SK-N-SH (cell line): ENCODE measurements at regions not wholly inside any gene's neighbourhood (a gene's known extent, or its start where the extent isn't known, plus 50 kb on each side); places are given as distances from the start of the nearest gene placed in this dataset.

ENCODE experiments used
- CTCF ChIA-PET: fragments of 300-600, 350-600 bp; formaldehyde crosslinking; extraction: SDS; loops from one replicate; lab custom pipeline; 2021; lab: Yijun Ruan, JAX
- POLR2A ChIA-PET: fragments of 350-600 bp; sonication (Branson Sonifier 250); formaldehyde crosslinking; extraction: SDS; loops from one replicate; lab custom pipeline; 2020; ENCODE audit warnings: antibody characterized with exemption, inconsistent platforms; lab: Yijun Ruan, JAX
- DNase-seq: peaks from one replicate; pipeline ENCODE4 v3.0.0; 2012
- H2AFZ ChIP-seq: fragments of 200-600 bp; sonication (generic); 2 replicates; pipeline ENCODE4 v1.8.1; 2016; ENCODE audit warnings: antibody characterized with exemption, mild to moderate bottlenecking, low read depth
- H3F3A ChIP-seq: fragments of 200-600 bp; sonication (generic); replicated peaks from 2 replicates; pipeline ENCODE3; 2016; ENCODE audit warnings: antibody characterized with exemption, mild to moderate bottlenecking; ENCODE audit not compliant: insufficient read depth
- H3K27ac ChIP-seq, 2 experiments: fragments of 200-500 bp in 1 of 2; fragments of 200-600 bp in 1 of 2; sonication (Bioruptor generic) in 1 of 2; sonication (generic), shearing (Covaris generic) in 1 of 2; 2 replicates each; pipeline versions ENCODE4 v1.5.1 to v1.6.1; 2014 to 2016; ENCODE audit warnings: low read depth in 2 of 2, inconsistent platforms in 1 of 2, low read length in 1 of 2, mild to moderate bottlenecking in 1 of 2, mixed read lengths in 1 of 2
- H3K27me3 ChIP-seq: fragments of 200-600 bp; sonication (generic), shearing (Covaris generic); 2 replicates; pipeline ENCODE4 v1.6.1; 2016; ENCODE audit warnings: mixed run types; ENCODE audit not compliant: insufficient read depth
- H3K36me3 ChIP-seq, 2 experiments: fragments of 200-500 bp in 1 of 2; fragments of 200-600 bp in 1 of 2; sonication (Bioruptor generic) in 1 of 2; sonication (generic) in 1 of 2; replicated peaks in 1 of 2; 2 replicates each; pipeline versions ENCODE3 to v1.5.1; 2014 to 2016; ENCODE audit warnings: low read length in 1 of 2, mild to moderate bottlenecking in 1 of 2; ENCODE audit not compliant: insufficient read depth in 2 of 2, control insufficient read depth in 1 of 2
- H3K4me1 ChIP-seq, 2 experiments: fragments of 200-500 bp in 1 of 2; fragments of 200-600 bp in 1 of 2; sonication (Bioruptor generic) in 1 of 2; sonication (generic), shearing (Covaris generic) in 1 of 2; 2 replicates each; pipeline versions ENCODE4 v1.5.1 to v1.6.1; 2014 to 2016; ENCODE audit warnings: low read depth in 1 of 2, low read length in 1 of 2, mixed run types in 1 of 2; ENCODE audit not compliant: insufficient read depth in 2 of 2, control insufficient read depth in 1 of 2
- H3K4me2 ChIP-seq: fragments of 200-600 bp; sonication (generic), shearing (Covaris generic); 2 replicates; pipeline ENCODE4 v1.6.1; 2017; ENCODE audit warnings: mixed run types
- H3K4me3 ChIP-seq, 2 experiments: fragments of 200-500 bp in 1 of 2; fragments of 200-600 bp in 1 of 2; sonication (Bioruptor generic) in 1 of 2; sonication (generic), shearing (Covaris generic) in 1 of 2; 2 replicates each; pipeline versions ENCODE4 v1.5.1 to v1.8.1; 2014 to 2016; ENCODE audit warnings: low read depth in 2 of 2, inconsistent platforms in 1 of 2, low read length in 1 of 2, mild to moderate bottlenecking in 1 of 2, mixed read lengths in 1 of 2, moderate library complexity in 1 of 2
- H3K79me2 ChIP-seq: fragments of 200-600 bp; sonication (generic); 2 replicates; pipeline ENCODE4 v1.8.1; 2017; ENCODE audit warnings: mild to moderate bottlenecking; ENCODE audit not compliant: insufficient read depth
- H3K9ac ChIP-seq: fragments of 200-600 bp; sonication (generic); 2 replicates; pipeline ENCODE4 v1.6.1; 2017; ENCODE audit warnings: mixed run types
- H3K9me2 ChIP-seq: fragments of 200-600 bp; sonication (generic); 2 replicates; pipeline ENCODE4 v1.6.1; 2017; ENCODE audit warnings: mixed run types
- H3K9me3 ChIP-seq: fragments of 200-600 bp; sonication (generic); 2 replicates; pipeline ENCODE4 v1.6.1; 2017; ENCODE audit warnings: mixed run types, mild to moderate bottlenecking, moderate library complexity
- H4K20me1 ChIP-seq: fragments of 200-600 bp; sonication (generic); 2 replicates; pipeline ENCODE4 v1.6.1; 2017; ENCODE audit warnings: mild to moderate bottlenecking, mixed run types; ENCODE audit not compliant: insufficient read depth
- EZH2phosphoT487 ChIP-seq: fragments of 200-600 bp; sonication (generic); IDR thresholded peaks from 2 replicates; pipeline ENCODE4 v1.6.1; 2017; ENCODE audit warnings: low read depth, mixed run types, mild to moderate bottlenecking, antibody characterized with exemption, moderate library complexity, borderline replicate concordance
- FOXM1 ChIP-seq: IDR thresholded peaks from 2 replicates; pipeline ENCODE4 v1.4.0; 2012; ENCODE audit warnings: low read depth, mild to moderate bottlenecking
- MEF2A ChIP-seq: IDR thresholded peaks from 2 replicates; pipeline ENCODE4 v1.4.0; 2012; ENCODE audit warnings: low read depth, borderline replicate concordance
- MXI1 ChIP-seq: IDR thresholded peaks from 2 replicates; pipeline ENCODE4 v1.6.1; 2012; ENCODE audit warnings: mild to moderate bottlenecking, low read depth, low read length, improper control_type of control experiment
- NFIC ChIP-seq: IDR thresholded peaks from 2 replicates; pipeline ENCODE4 v1.4.0; 2012; ENCODE audit warnings: borderline replicate concordance
- PBX3 ChIP-seq: IDR thresholded peaks from 2 replicates; pipeline ENCODE4; 2012
- RAD21 ChIP-seq: IDR thresholded peaks from 2 replicates; pipeline ENCODE4 v1.6.1; 2012; ENCODE audit warnings: mild to moderate bottlenecking, low read length
- RCOR1 ChIP-seq: fragments of 150-350 bp; IDR thresholded peaks from 2 replicates; pipeline ENCODE4 v1.6.1; 2017; ENCODE audit warnings: antibody characterized with exemption, low read length
- SIN3A ChIP-seq: IDR thresholded peaks from 2 replicates; pipeline ENCODE4 v1.6.1; 2012; ENCODE audit warnings: low read depth, mild to moderate bottlenecking, low read length, moderate library complexity, borderline replicate concordance
- TAF1 ChIP-seq: IDR thresholded peaks from 2 replicates; pipeline ENCODE4 v1.6.1; 2012; ENCODE audit warnings: low read depth, mild to moderate bottlenecking, low read length, moderate library complexity, borderline replicate concordance
- ZBTB33 ChIP-seq: IDR thresholded peaks from 2 replicates; pipeline ENCODE4 v1.4.0; 2012; ENCODE audit warnings: low read depth, borderline replicate concordance
- WGBS: methylation state at CpG from one replicate; pipeline ENCODE4 v1.1.6; 2017; ENCODE audit warnings: low lambda C conversion rate; 5-methylcytosine and 5-hydroxymethylcytosine counted together
- TF ChIP-seq, protein P1 (sequence below): IDR thresholded peaks from 2 replicates; pipeline ENCODE4 v1.4.0; 2012; ENCODE audit warnings: low read depth, borderline replicate concordance
- TF ChIP-seq, protein P2 (sequence below): IDR thresholded peaks from 2 replicates; pipeline ENCODE4 v1.4.0; 2012; ENCODE audit warnings: low read depth
- TF ChIP-seq, protein P3 (sequence below): fragments of 200-600 bp; sonication (generic); IDR thresholded peaks from 2 replicates; pipeline ENCODE4 v1.6.1; 2017; ENCODE audit warnings: antibody characterized with exemption, mild to moderate bottlenecking, moderate library complexity

- Histone ChIP-seq H2AFZ (no peak overlapping the region), H3K4me1 (no peaks in the 10 kb centered on the region), H4K20me1 (no peaks in the 10 kb centered on the region), H3K9me3 (no peaks in the 10 kb centered on the region), H3K79me2 (no peaks in the 10 kb centered on the region), H3K27me3 (no peaks in the 10 kb centered on the region), H3K4me2 (no peak overlapping the region), H3F3A (peaks cover 8% of the 10 kb centered on the region), H3K9ac (no peak overlapping the region; the same call in 1 of the 2 replicates), H3K27ac (peak overlapping the region in 1 of 2 experiments; percentile 85; a peak in 2 of 4 replicates), H3K4me3 (no peak overlapping the region), H3K36me3 (no peaks in the 10 kb centered on the region), H3K9me2 (no peaks in the 10 kb centered on the region)
- ChIA-PET CTCF (no interaction called here), POLR2A (no interaction called here)
- TF ChIP-seq MEF2A: no peak
- no peak for TF ChIP-seq PBX3
- TF ChIP-seq, protein P1, sequence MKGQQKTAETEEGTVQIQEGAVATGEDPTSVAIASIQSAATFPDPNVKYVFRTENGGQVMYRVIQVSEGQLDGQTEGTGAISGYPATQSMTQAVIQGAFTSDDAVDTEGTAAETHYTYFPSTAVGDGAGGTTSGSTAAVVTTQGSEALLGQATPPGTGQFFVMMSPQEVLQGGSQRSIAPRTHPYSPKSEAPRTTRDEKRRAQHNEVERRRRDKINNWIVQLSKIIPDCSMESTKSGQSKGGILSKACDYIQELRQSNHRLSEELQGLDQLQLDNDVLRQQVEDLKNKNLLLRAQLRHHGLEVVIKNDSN: no peak
- TF ChIP-seq, protein P2, sequence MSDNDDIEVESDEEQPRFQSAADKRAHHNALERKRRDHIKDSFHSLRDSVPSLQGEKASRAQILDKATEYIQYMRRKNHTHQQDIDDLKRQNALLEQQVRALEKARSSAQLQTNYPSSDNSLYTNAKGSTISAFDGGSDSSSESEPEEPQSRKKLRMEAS: no peak
- no peak for TF ChIP-seq SIN3A
- TF ChIP-seq EZH2phosphoT487: no peak
- TF ChIP-seq FOXM1: no peak
- TF ChIP-seq NFIC: no peak
- no peak for TF ChIP-seq ZBTB33
- no peak for TF ChIP-seq TAF1
- no peak for TF ChIP-seq RAD21
- TF ChIP-seq, protein P3, sequence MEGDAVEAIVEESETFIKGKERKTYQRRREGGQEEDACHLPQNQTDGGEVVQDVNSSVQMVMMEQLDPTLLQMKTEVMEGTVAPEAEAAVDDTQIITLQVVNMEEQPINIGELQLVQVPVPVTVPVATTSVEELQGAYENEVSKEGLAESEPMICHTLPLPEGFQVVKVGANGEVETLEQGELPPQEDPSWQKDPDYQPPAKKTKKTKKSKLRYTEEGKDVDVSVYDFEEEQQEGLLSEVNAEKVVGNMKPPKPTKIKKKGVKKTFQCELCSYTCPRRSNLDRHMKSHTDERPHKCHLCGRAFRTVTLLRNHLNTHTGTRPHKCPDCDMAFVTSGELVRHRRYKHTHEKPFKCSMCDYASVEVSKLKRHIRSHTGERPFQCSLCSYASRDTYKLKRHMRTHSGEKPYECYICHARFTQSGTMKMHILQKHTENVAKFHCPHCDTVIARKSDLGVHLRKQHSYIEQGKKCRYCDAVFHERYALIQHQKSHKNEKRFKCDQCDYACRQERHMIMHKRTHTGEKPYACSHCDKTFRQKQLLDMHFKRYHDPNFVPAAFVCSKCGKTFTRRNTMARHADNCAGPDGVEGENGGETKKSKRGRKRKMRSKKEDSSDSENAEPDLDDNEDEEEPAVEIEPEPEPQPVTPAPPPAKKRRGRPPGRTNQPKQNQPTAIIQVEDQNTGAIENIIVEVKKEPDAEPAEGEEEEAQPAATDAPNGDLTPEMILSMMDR: no peak
- no peak for TF ChIP-seq MXI1
- TF ChIP-seq RCOR1: no peak
- WGBS: 72% methylated on average over 3 of the region's 3 CpGs
- no peak for DNase-seq
These were observed 126.3 kb upstream of the RPS23 start for GRCh38 chr5:82404382-82404945.
